Esophagus squamous epithelium (tissue), 4 donors: ENCODE measurements at regions not wholly inside any gene's neighbourhood (a gene's known extent, or its start where the extent isn't known, plus 50 kb on each side); places are given as distances from the start of the nearest gene placed in this dataset.

Experiments
- CTCF ChIP-seq, 6 experiments: fragments of 450-650 bp in 4 of 6; fragments of 200-600 bp in 2 of 6; sonication (generic) in 2 of 6; IDR thresholded peaks; one replicate each; pipeline ENCODE4 v1.5.1; 2016 to 2019; ENCODE audit warnings: antibody characterized with exemption in 6 of 6, mild to moderate bottlenecking in 4 of 6, moderate library complexity in 4 of 6
- POLR2A ChIP-seq, 4 donors: fragments of 450-650 bp; IDR thresholded peaks; one replicate each; pipeline ENCODE4 v1.6.1; 2017; ENCODE audit warnings: antibody characterized with exemption in 4 of 4, mild to moderate bottlenecking in 4 of 4, moderate library complexity in 3 of 4

DNA sequence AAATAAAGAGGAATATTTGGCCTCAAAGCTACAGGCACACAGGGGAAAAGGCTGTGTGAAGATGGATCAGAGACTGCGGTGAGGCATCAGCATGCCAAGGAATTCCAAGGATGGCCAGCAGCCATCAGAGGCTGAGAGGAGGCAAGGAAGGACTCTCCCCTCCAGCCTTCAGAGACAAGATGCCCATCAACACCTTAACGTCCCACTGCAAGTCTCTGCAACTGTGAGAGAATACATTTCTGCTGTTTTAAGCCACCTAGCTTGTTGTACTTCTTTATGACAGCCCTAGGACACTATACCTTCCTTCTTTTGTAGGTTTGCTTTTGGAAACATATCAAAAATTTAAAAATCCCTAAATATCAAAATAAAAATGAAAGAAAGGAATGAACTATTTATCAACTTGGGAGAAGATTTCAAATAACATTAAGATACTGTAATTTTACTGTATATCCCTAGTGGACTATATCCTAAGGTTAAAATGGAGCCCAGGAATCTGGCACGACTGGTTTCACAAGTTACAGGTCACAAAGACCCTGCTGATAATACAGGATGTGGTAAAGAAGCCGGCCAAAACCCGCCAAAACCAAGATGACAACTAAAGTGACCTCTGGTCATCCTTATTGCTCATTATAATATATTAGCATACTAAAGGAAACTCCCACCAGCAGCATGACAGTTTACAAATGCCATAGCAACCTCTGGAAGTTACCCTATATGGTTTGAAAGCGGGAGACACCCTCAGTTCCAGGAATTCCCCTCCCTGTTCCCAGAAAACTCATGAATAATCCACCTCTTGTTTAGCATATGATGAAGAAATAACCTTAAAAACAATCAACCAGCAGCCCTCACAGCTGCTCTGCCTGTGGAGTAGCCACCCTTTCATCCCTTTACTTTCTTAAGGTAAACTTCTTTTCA is 185.2 kb downstream of the AVL9 start:
- no peak for TF ChIP-seq CTCF (IDR thresholded peaks at IDR 0.05)
- no peak for TF ChIP-seq POLR2A (IDR thresholded peaks at IDR 0.05)
